BLaER1 (cell line): ENCODE measurements at regions not wholly inside any gene's neighbourhood (a gene's known extent, or its start where the extent isn't known, plus 50 kb on each side); places are given as distances from the start of the nearest gene placed in this dataset.
"Not testable (repeated sequence)": the region's sequence is repeated elsewhere in the genome, so short reads cannot be mapped to it uniquely, and the experiment has no call there.

Source experiments
- H3K27ac ChIP-seq: shearing (Covaris generic); formaldehyde crosslinking; 2 replicates; pipeline ENCODE4 v1.8.1; 2022
- H3K27me3 ChIP-seq: shearing (Covaris generic); formaldehyde crosslinking; 2 replicates; pipeline ENCODE4 v1.8.1; 2022
- H3K36me3 ChIP-seq: shearing (Covaris generic); formaldehyde crosslinking; 2 replicates; pipeline ENCODE4 v1.8.1; 2022
- H3K4me1 ChIP-seq: shearing (Covaris generic); formaldehyde crosslinking; 2 replicates; pipeline ENCODE4 v1.8.1; 2022
- H3K4me2 ChIP-seq: shearing (Covaris generic); formaldehyde crosslinking; 2 replicates; pipeline ENCODE4 v1.8.1; 2022
- H3K4me3 ChIP-seq: shearing (Covaris generic); formaldehyde crosslinking; 2 replicates; pipeline ENCODE4 v1.8.1; 2022
- H3K9ac ChIP-seq: shearing (Covaris generic); formaldehyde crosslinking; 2 replicates; pipeline ENCODE4 v1.8.1; 2022
- H3K9me3 ChIP-seq: shearing (Covaris generic); formaldehyde crosslinking; 2 replicates; pipeline ENCODE4 v1.8.1; 2022
- H4K20me1 ChIP-seq: shearing (Covaris generic); formaldehyde crosslinking; 2 replicates; pipeline ENCODE4 v1.8.1; 2022
- Cebpa-rat ChIP-seq: shearing (Covaris generic); IDR thresholded peaks from 2 replicates; pipeline ENCODE4 v1.8.1; 2022

- H4K20me1 ChIP-seq, result no peaks in the 10 kb centered on the region
- no peaks in the 10 kb centered on the region for H3K4me1 ChIP-seq
- TF ChIP-seq Cebpa-rat, result no peak
- no peak overlapping the region for H3K4me3 ChIP-seq
- H3K36me3 ChIP-seq, result no peaks in the 10 kb centered on the region
- no peak overlapping the region for H3K9ac ChIP-seq
- H3K27ac ChIP-seq, result no peak overlapping the region
- peaks cover 79% of the 10 kb centered on the region for H3K27me3 ChIP-seq
- H3K4me2 ChIP-seq, result no peak overlapping the region
- peaks cover 5% of the 10 kb centered on the region; the same call in 1 of the 2 replicates for H3K9me3 ChIP-seq
These were observed 207.9 kb upstream of the MAGEB16 start for GRCh38 chrX:35590210-35590609.

GRCh38 chrX:35611562-35611961 is 186.6 kb upstream of the MAGEB16 start:
- H3K27ac ChIP-seq, H3K4me2 ChIP-seq, H3K4me1 ChIP-seq, H4K20me1 ChIP-seq, H3K4me3 ChIP-seq, H3K9me3 ChIP-seq, H3K36me3 ChIP-seq, H3K9ac ChIP-seq: not testable (repeated sequence)
- peaks cover 58% of the 10 kb centered on the region for H3K27me3 ChIP-seq

- no peak overlapping the region for H3K4me3 ChIP-seq
- H3K36me3 ChIP-seq, result no peaks in the 10 kb centered on the region
- no peak for TF ChIP-seq Cebpa-rat
These were observed 180.3 kb upstream of the MAGEB16 start for GRCh38 chrX:35617836-35618235.

GRCh38 chrX:35622040-35622439 is 176.1 kb upstream of the MAGEB16 start:
- no peak for TF ChIP-seq Cebpa-rat
- peaks cover 26% of the 10 kb centered on the region for H3K27me3 ChIP-seq

More at GRCh38 chrX:35617836-35618235, 180.3 kb upstream of the MAGEB16 start:
- Histone ChIP-seq H3K27me3 (peaks cover 39% of the 10 kb centered on the region), H3K27ac (no peak overlapping the region), H4K20me1 (no peaks in the 10 kb centered on the region), H3K9ac (no peak overlapping the region), H3K4me2 (no peak overlapping the region), H3K9me3 (peaks cover 10% of the 10 kb centered on the region), H3K4me1 (no peaks in the 10 kb centered on the region)

GRCh38 chrX:35622601-35623000 is 175.5 kb upstream of the MAGEB16 start:
- Histone ChIP-seq H3K36me3 (no peaks in the 10 kb centered on the region), H4K20me1 (no peaks in the 10 kb centered on the region), H3K4me2 (no peak overlapping the region), H3K9ac (no peak overlapping the region), H3K4me1 (no peaks in the 10 kb centered on the region), H3K4me3 (no peak overlapping the region), H3K27ac (no peak overlapping the region), H3K27me3 (peaks cover 20% of the 10 kb centered on the region), H3K9me3 (peaks cover 21% of the 10 kb centered on the region)
- TF ChIP-seq Cebpa-rat, result no peak

More at GRCh38 chrX:35622040-35622439, 176.1 kb upstream of the MAGEB16 start:
- Histone ChIP-seq H3K4me3 (no peak overlapping the region), H3K9ac (no peak overlapping the region), H3K4me2 (no peak overlapping the region), H4K20me1 (no peaks in the 10 kb centered on the region), H3K9me3 (peaks cover 21% of the 10 kb centered on the region), H3K4me1 (no peaks in the 10 kb centered on the region), H3K36me3 (no peaks in the 10 kb centered on the region), H3K27ac (no peak overlapping the region)

- Histone ChIP-seq H4K20me1 (no peaks in the 10 kb centered on the region), H3K9ac (no peak overlapping the region), H3K4me2 (no peak overlapping the region)
These were observed 172.4 kb upstream of the MAGEB16 start for GRCh38 chrX:35625714-35626113.

GRCh38 chrX:35626124-35626523 is 172.0 kb upstream of the MAGEB16 start:
- H3K9me3 ChIP-seq, result peaks cover 21% of the 10 kb centered on the region
- H4K20me1 ChIP-seq, result no peaks in the 10 kb centered on the region
- H3K4me3 ChIP-seq, result no peak overlapping the region
- no peaks in the 10 kb centered on the region for H3K36me3 ChIP-seq
- no peak overlapping the region for H3K27ac ChIP-seq
- no peak for TF ChIP-seq Cebpa-rat
- H3K4me2 ChIP-seq, result no peak overlapping the region
- H3K27me3 ChIP-seq, result peaks cover 17% of the 10 kb centered on the region
- no peaks in the 10 kb centered on the region for H3K4me1 ChIP-seq
- no peak overlapping the region for H3K9ac ChIP-seq

More at GRCh38 chrX:35625714-35626113, 172.4 kb upstream of the MAGEB16 start:
- Histone ChIP-seq H3K4me3 (no peak overlapping the region), H3K27ac (no peak overlapping the region), H3K36me3 (no peaks in the 10 kb centered on the region), H3K27me3 (peaks cover 17% of the 10 kb centered on the region), H3K4me1 (no peaks in the 10 kb centered on the region), H3K9me3 (peaks cover 21% of the 10 kb centered on the region)
- no peak for TF ChIP-seq Cebpa-rat

- peaks cover 15% of the 10 kb centered on the region for H3K9me3 ChIP-seq
- H3K27me3 ChIP-seq, result peaks cover 63% of the 10 kb centered on the region
- H3K4me1 ChIP-seq, H3K4me3 ChIP-seq, H3K9ac ChIP-seq, H3K4me2 ChIP-seq, H3K27ac ChIP-seq, H4K20me1 ChIP-seq, H3K36me3 ChIP-seq: not testable (repeated sequence)
These were observed 162.2 kb upstream of the MAGEB16 start for GRCh38 chrX:35635971-35636370.

- H3K36me3 ChIP-seq, result no peaks in the 10 kb centered on the region
- H3K27me3 ChIP-seq, result peaks cover 68% of the 10 kb centered on the region
- no peak overlapping the region for H3K4me2 ChIP-seq
- no peak for TF ChIP-seq Cebpa-rat
- H3K4me1 ChIP-seq, result no peaks in the 10 kb centered on the region
- no peak overlapping the region for H3K9ac ChIP-seq
- H3K27ac ChIP-seq, result no peak overlapping the region
- no peak overlapping the region for H3K4me3 ChIP-seq
- H3K9me3 ChIP-seq, result peaks cover 10% of the 10 kb centered on the region; the same call in 1 of the 2 replicates
- H4K20me1 ChIP-seq, result no peaks in the 10 kb centered on the region; the same call in 1 of the 2 replicates
These were observed 133.3 kb upstream of the MAGEB16 start for GRCh38 chrX:35664833-35665232.

GRCh38 chrX:35665311-35665710 is 132.8 kb upstream of the MAGEB16 start:
- no peak overlapping the region for H3K4me3 ChIP-seq
- H4K20me1 ChIP-seq, result no peaks in the 10 kb centered on the region; the same call in 1 of the 2 replicates
- H3K36me3 ChIP-seq, result no peaks in the 10 kb centered on the region
- H3K9me3 ChIP-seq, result peaks cover 10% of the 10 kb centered on the region; the same call in 1 of the 2 replicates
- H3K4me1 ChIP-seq, result no peaks in the 10 kb centered on the region
- no peak overlapping the region for H3K4me2 ChIP-seq
- TF ChIP-seq Cebpa-rat, result no peak
- H3K27ac ChIP-seq, result no peak overlapping the region
- H3K9ac ChIP-seq, result no peak overlapping the region
- peaks cover 68% of the 10 kb centered on the region for H3K27me3 ChIP-seq

- Histone ChIP-seq H3K9me3 (peaks cover 10% of the 10 kb centered on the region; the same call in 1 of the 2 replicates), H3K9ac (no peak overlapping the region), H3K36me3 (no peaks in the 10 kb centered on the region), H3K4me3 (no peak overlapping the region), H3K27me3 (peaks cover 55% of the 10 kb centered on the region), H3K4me1 (no peaks in the 10 kb centered on the region), H4K20me1 (no peaks in the 10 kb centered on the region), H3K27ac (no peak overlapping the region), H3K4me2 (no peak overlapping the region)
- no peak for TF ChIP-seq Cebpa-rat
These were observed 127.3 kb upstream of the MAGEB16 start for GRCh38 chrX:35670889-35671288.
